Brain microvascular endothelial cell (primary cell): ENCODE measurements at regions not wholly inside any gene's neighbourhood (a gene's known extent, or its start where the extent isn't known, plus 50 kb on each side); places are given as distances from the start of the nearest gene placed in this dataset.
"Not testable (repeated sequence)": the region's sequence is repeated elsewhere in the genome, so short reads cannot be mapped to it uniquely, and the experiment has no call there.

ENCODE experiments used
- DNase-seq: peaks from one replicate; pipeline ENCODE4 v3.0.0-alpha.2; 2020
- H3K27ac ChIP-seq: fragments of 250-450 bp; sonication (Bioruptor Pico); 2 replicates; pipeline ENCODE4 v1.5.1; 2020; ENCODE audit warnings: mild to moderate bottlenecking, moderate library complexity
- H3K27me3 ChIP-seq: fragments of 250-450 bp; sonication (Bioruptor Pico); replicated peaks from 2 replicates; pipeline ENCODE4 v1.5.1; 2020; ENCODE audit warnings: mild to moderate bottlenecking
- H3K36me3 ChIP-seq: fragments of 250-450 bp; sonication (Bioruptor Pico); replicated peaks from 2 replicates; pipeline ENCODE4 v1.5.1; 2020; ENCODE audit warnings: mild to moderate bottlenecking
- H3K4me3 ChIP-seq: 2 replicates; pipeline ENCODE4 v1.5.1; 2011; ENCODE audit warnings: low read depth, mild to moderate bottlenecking, control low read depth, low read length, moderate library complexity
- CTCF ChIP-seq: IDR thresholded peaks from 2 replicates; pipeline ENCODE4 v1.5.1; 2011; ENCODE audit warnings: low read depth, mild to moderate bottlenecking, moderate library complexity, low read length, control low read depth, inconsistent platforms; ENCODE audit errors: missing control alignments
- in situ Hi-C: cut with HindIII; loops from 2 replicates; pipeline ENCODE4 v1.10.0; 2017; ENCODE audit warnings: low sequenced_read_pairs, low pct_ligation_motif_present

GRCh38 chr4:134078230-134078914 is 123.2 kb downstream of the PABPC4L start:
- Histone ChIP-seq H3K27ac (no peak overlapping the region), H3K4me3 (no peak overlapping the region), H3K27me3 (no peaks in the 10 kb centered on the region), H3K36me3 (no peaks in the 10 kb centered on the region)
- no peak for TF ChIP-seq CTCF
- in situ Hi-C loops, result no loop called here
- no peak for DNase-seq

GRCh38 chr4:134073711-134074110 is 127.9 kb downstream of the PABPC4L start:
- TF ChIP-seq CTCF, result no peak
- no peak overlapping the region for H3K4me3 ChIP-seq
- in situ Hi-C loops, result no loop called here

GRCh38 chr4:134072137-134072536 is 129.5 kb downstream of the PABPC4L start:
- H3K4me3 ChIP-seq, result no peak overlapping the region
- H3K36me3 ChIP-seq, result no peaks in the 10 kb centered on the region
- TF ChIP-seq CTCF, result no peak
- H3K27me3 ChIP-seq, result no peaks in the 10 kb centered on the region
- H3K27ac ChIP-seq, result no peak overlapping the region
- no peak for DNase-seq
- in situ Hi-C loops, result no loop called here

More at GRCh38 chr4:134073711-134074110, 127.9 kb downstream of the PABPC4L start:
- Histone ChIP-seq H3K36me3 (no peaks in the 10 kb centered on the region), H3K27me3 (no peaks in the 10 kb centered on the region), H3K27ac (no peak overlapping the region)
- no peak for DNase-seq

- no peaks in the 10 kb centered on the region for H3K27me3 ChIP-seq
- no peak for TF ChIP-seq CTCF
- no peak overlapping the region for H3K4me3 ChIP-seq
- no peaks in the 10 kb centered on the region for H3K36me3 ChIP-seq
- in situ Hi-C loops, result no loop called here
- H3K27ac ChIP-seq, result no peak overlapping the region
- DNase-seq, result no peak
Measured at GRCh38 chr4:134070174-134070573, 131.4 kb downstream of the PABPC4L start.

- in situ Hi-C loops, result no loop called here
- no peak for TF ChIP-seq CTCF
- no peak for DNase-seq
Measured at GRCh38 chr4:134057356-134057755, 144.2 kb downstream of the PABPC4L start.

GRCh38 chr4:134046221-134046620 is 155.4 kb downstream of the PABPC4L start:
- H3K27me3 ChIP-seq, H3K4me3 ChIP-seq, H3K27ac ChIP-seq, DNase-seq, H3K36me3 ChIP-seq, in situ Hi-C loops: not testable (repeated sequence)

More at GRCh38 chr4:134057356-134057755, 144.2 kb downstream of the PABPC4L start:
- no peak overlapping the region for H3K4me3 ChIP-seq
- no peak overlapping the region for H3K27ac ChIP-seq
- H3K36me3 ChIP-seq, result no peaks in the 10 kb centered on the region
- H3K27me3 ChIP-seq, result no peaks in the 10 kb centered on the region
